Neural progenitor cell (in vitro differentiated cells): ENCODE measurements at regions not wholly inside any gene's neighbourhood (a gene's known extent, or its start where the extent isn't known, plus 50 kb on each side); places are given as distances from the start of the nearest gene placed in this dataset.

Source experiments
- CTCF ChIP-seq: fragments of 200-600 bp; sonication (generic); IDR thresholded peaks from 2 replicates; pipeline ENCODE4 v1.5.1; 2017; ENCODE audit warnings: antibody characterized with exemption, mild to moderate bottlenecking
- EZH2 ChIP-seq: fragments of 200-600 bp; sonication (generic); IDR thresholded peaks from 2 replicates; pipeline ENCODE4 v1.6.1; 2017; ENCODE audit warnings: antibody characterized with exemption, mild to moderate bottlenecking, moderate library complexity
- EZH2phosphoT487 ChIP-seq: fragments of 200-600 bp; sonication (generic); IDR thresholded peaks from 2 replicates; pipeline ENCODE4 v1.6.1; 2017; ENCODE audit warnings: antibody characterized with exemption

DNA sequence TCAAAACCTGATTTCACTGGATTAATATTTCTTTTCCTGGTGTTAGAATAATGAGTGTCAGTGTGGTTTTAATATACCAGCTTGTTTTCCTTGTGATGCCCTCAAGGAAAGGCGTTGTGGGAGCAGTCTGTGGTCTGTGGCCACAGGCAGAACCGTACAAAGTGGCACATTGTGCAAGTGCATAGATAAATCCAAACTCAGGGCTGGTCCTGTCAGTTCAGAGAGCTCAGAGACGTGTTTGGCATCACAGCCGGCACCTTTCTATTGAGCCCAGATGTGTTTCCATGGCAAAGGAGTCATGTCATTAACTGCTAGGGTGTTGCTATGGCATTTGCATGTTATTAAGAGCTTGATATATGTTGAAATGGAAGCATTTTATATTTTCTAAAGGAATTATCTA lies 289.9 kb upstream of the RASGRP1 start:
- TF ChIP-seq CTCF, result no peak
- TF ChIP-seq EZH2, result no peak
- no peak for TF ChIP-seq EZH2phosphoT487
